ENCODE measurements at regions not wholly inside any gene's neighbourhood (a gene's known extent, or its start where the extent isn't known, plus 50 kb on each side); places are given as distances from the start of the nearest gene placed in this dataset.

DNA sequence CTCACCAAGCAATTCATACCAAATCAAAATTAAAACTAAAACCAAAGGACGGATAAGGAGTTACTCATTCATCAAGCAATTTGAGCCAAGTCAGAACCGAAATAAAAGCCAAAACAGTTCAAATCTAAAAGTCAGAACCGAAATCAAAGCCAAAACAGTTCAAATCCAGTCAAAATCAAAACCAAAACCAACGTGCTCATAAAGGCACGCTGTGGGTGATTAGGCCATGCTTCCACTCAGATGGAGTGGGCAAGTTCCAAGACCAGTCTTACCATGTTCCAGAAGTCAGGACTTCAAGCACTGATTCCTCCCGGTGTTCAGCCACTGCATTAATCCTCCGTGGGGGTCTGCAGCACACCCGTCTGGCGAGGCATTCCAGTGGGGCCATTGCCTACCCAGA is 409.3 kb downstream of the TGFB2 start:
- no peak for TF ChIP-seq POLR2A (IDR thresholded peaks at IDR 0.05; ENCODE audit: low read length)
- TF ChIP-seq GATA1 (IDR thresholded peaks at IDR 0.05; ENCODE audit: low read depth, low read length): no peak
